ENCODE measurements at regions not wholly inside any gene's neighbourhood (a gene's known extent, or its start where the extent isn't known, plus 50 kb on each side); places are given as distances from the start of the nearest gene placed in this dataset.

DNA sequence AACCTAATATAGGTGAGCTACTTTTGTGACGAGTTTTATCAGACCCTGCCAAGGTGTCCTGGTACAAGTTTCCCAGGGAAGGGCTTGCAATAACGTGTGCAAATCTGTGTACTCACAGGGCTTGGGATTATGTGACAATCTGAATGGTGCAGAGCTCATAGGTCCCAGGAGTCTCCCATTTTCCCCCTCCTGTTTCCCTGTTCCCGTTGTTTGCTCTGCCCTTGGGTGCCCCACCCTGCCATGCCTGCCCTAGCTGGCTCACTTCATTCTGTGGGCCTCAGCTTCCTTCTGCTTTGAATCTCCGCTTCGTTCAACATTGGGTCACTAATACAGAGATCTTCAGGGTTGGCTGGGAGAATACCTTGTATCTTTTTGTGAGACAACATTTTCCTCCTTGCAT lies 90.3 kb upstream of the HPF1 start:
- TF ChIP-seq, protein P1, sequence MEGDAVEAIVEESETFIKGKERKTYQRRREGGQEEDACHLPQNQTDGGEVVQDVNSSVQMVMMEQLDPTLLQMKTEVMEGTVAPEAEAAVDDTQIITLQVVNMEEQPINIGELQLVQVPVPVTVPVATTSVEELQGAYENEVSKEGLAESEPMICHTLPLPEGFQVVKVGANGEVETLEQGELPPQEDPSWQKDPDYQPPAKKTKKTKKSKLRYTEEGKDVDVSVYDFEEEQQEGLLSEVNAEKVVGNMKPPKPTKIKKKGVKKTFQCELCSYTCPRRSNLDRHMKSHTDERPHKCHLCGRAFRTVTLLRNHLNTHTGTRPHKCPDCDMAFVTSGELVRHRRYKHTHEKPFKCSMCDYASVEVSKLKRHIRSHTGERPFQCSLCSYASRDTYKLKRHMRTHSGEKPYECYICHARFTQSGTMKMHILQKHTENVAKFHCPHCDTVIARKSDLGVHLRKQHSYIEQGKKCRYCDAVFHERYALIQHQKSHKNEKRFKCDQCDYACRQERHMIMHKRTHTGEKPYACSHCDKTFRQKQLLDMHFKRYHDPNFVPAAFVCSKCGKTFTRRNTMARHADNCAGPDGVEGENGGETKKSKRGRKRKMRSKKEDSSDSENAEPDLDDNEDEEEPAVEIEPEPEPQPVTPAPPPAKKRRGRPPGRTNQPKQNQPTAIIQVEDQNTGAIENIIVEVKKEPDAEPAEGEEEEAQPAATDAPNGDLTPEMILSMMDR (IDR thresholded peaks at IDR 0.05), result no peak
- TF ChIP-seq POLR2AphosphoS5 (IDR thresholded peaks at IDR 0.05) (no peak), POLR2A (IDR thresholded peaks at IDR 0.05) (no peak)

All from suprapubic skin (tissue), 4 donors.